Right lobe of liver (tissue), 4 donors: ENCODE measurements at regions not wholly inside any gene's neighbourhood (a gene's known extent, or its start where the extent isn't known, plus 50 kb on each side); places are given as distances from the start of the nearest gene placed in this dataset.

Experiments
- POLR2A ChIP-seq: fragments of 450-650 bp; IDR thresholded peaks from one replicate; pipeline ENCODE4 v1.6.1; 2017; ENCODE audit warnings: antibody characterized with exemption, mild to moderate bottlenecking
- TF ChIP-seq, protein P1 (sequence below), 4 donors: fragments of 200-600 bp in 3 of 4; fragments of 450-650 bp in 1 of 4; IDR thresholded peaks; one replicate each; pipeline versions ENCODE4 v1.5.1 to v1.8.0; 2016 to 2022; ENCODE audit warnings: antibody characterized with exemption in 4 of 4, mild to moderate bottlenecking in 2 of 4
- donor health status: DM: no; HTN: no; CAD: no.
- donor health status: DM: no; HTN: no; CAD: no.
- donor health status: DM: no; HTN: yes; CAD: no.

DNA sequence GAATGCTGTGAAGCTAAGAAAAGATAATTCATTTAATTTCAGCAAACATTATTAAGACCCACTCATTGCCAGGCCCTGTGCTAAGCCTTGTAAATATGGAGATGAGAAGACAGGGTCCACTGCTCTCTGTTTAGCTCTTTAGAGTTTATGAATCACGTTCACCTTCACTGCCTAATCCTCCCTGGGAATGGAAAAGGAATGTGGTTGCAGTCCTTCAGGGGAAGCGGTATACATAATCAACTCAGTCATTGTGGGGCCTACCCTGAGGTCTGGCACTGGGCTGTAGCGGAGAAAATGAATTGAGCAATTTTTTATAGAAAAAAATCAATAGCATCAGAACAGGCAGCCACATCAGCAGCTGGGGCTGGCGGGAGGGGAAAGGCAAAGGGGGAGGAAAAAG, 412.1 kb upstream of the NFIA start:
- no peak for TF ChIP-seq POLR2A
- TF ChIP-seq, protein P1, sequence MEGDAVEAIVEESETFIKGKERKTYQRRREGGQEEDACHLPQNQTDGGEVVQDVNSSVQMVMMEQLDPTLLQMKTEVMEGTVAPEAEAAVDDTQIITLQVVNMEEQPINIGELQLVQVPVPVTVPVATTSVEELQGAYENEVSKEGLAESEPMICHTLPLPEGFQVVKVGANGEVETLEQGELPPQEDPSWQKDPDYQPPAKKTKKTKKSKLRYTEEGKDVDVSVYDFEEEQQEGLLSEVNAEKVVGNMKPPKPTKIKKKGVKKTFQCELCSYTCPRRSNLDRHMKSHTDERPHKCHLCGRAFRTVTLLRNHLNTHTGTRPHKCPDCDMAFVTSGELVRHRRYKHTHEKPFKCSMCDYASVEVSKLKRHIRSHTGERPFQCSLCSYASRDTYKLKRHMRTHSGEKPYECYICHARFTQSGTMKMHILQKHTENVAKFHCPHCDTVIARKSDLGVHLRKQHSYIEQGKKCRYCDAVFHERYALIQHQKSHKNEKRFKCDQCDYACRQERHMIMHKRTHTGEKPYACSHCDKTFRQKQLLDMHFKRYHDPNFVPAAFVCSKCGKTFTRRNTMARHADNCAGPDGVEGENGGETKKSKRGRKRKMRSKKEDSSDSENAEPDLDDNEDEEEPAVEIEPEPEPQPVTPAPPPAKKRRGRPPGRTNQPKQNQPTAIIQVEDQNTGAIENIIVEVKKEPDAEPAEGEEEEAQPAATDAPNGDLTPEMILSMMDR (IDR thresholded peaks at IDR 0.05): no peak
